ENCODE measurements at regions not wholly inside any gene's neighbourhood (a gene's known extent, or its start where the extent isn't known, plus 50 kb on each side); places are given as distances from the start of the nearest gene placed in this dataset.
"Not testable (repeated sequence)": the region's sequence is repeated elsewhere in the genome, so short reads cannot be mapped to it uniquely, and the experiment has no call there.

GRCh38 chr13:111668451-111668850 is 348.0 kb downstream of the TEX29 start:
- Histone ChIP-seq H3K4me1 (ENCODE audit: control insufficient read depth, extremely low read depth, insufficient read depth, low read length) (no peaks in the 10 kb centered on the region), H4K20me1 (ENCODE audit: control insufficient read depth, extremely low read depth, insufficient read depth, low read length) (no peaks in the 10 kb centered on the region), H3K4me2 (ENCODE audit: extremely low read depth, insufficient read depth, low read length) (no peak overlapping the region), H3K36me3 (ENCODE audit: control insufficient read depth, insufficient read depth, low read length) (no peaks in the 10 kb centered on the region), H3K79me2 (ENCODE audit: control insufficient read depth, insufficient read depth, low read length) (no peaks in the 10 kb centered on the region), H3K9me3 (ENCODE audit: control insufficient read depth, insufficient read depth, low read depth, low read length) (peaks cover 3% of the 10 kb centered on the region), H2AFZ (ENCODE audit: low read length) (no peak overlapping the region), H3K27ac (ENCODE audit: insufficient read depth, low read length) (no peak overlapping the region), H3K9ac (ENCODE audit: insufficient read depth, low read length) (no peak overlapping the region), H3K4me3 (replicated peaks in 1 of 4; ENCODE audit: control extremely low read depth in 1 of 4, insufficient read depth in 1 of 4, low read depth in 3 of 4, low read length in 4 of 4) (no peak overlapping the region), H3K27me3 (ENCODE audit: control insufficient read depth, insufficient read depth, low read length) (no peaks in the 10 kb centered on the region)
- DNase-seq (ENCODE audit: low read depth in 2 of 2), result no peak
- TF ChIP-seq CTCF (conservative IDR thresholded peaks at IDR 0.05 in 1 of 2, IDR thresholded peaks at IDR 0.05 in 1 of 2; ENCODE audit: low read depth in 1 of 2, low read length in 2 of 2) (no peak), EZH2 (IDR thresholded peaks at IDR 0.05; ENCODE audit: low read length, missing control alignments) (no peak)

- H3K9me3 ChIP-seq (ENCODE audit: control insufficient read depth, insufficient read depth, low read depth, low read length); H3K36me3 ChIP-seq (ENCODE audit: control insufficient read depth, insufficient read depth, low read length); H3K9ac ChIP-seq (ENCODE audit: insufficient read depth, low read length); H3K79me2 ChIP-seq (ENCODE audit: control insufficient read depth, insufficient read depth, low read length); H3K4me2 ChIP-seq (ENCODE audit: extremely low read depth, insufficient read depth, low read length); DNase-seq (ENCODE audit: low read depth in 2 of 2); H4K20me1 ChIP-seq (ENCODE audit: control insufficient read depth, extremely low read depth, insufficient read depth, low read length); H3K4me3 ChIP-seq (replicated peaks in 1 of 4; ENCODE audit: control extremely low read depth in 1 of 4, insufficient read depth in 1 of 4, low read depth in 3 of 4, low read length in 4 of 4); H3K27ac ChIP-seq (ENCODE audit: insufficient read depth, low read length); H3K4me1 ChIP-seq (ENCODE audit: control insufficient read depth, extremely low read depth, insufficient read depth, low read length); H2AFZ ChIP-seq (ENCODE audit: low read length); H3K27me3 ChIP-seq (ENCODE audit: control insufficient read depth, insufficient read depth, low read length): not testable (repeated sequence)
Measured at GRCh38 chr13:111672198-111672597, 351.8 kb downstream of the TEX29 start.

- not testable (repeated sequence) for H3K4me1 ChIP-seq (ENCODE audit: control insufficient read depth, extremely low read depth, insufficient read depth, low read length); H2AFZ ChIP-seq (ENCODE audit: low read length); H3K4me3 ChIP-seq (replicated peaks in 1 of 4; ENCODE audit: control extremely low read depth in 1 of 4, insufficient read depth in 1 of 4, low read depth in 3 of 4, low read length in 4 of 4); H3K27ac ChIP-seq (ENCODE audit: insufficient read depth, low read length); H3K27me3 ChIP-seq (ENCODE audit: control insufficient read depth, insufficient read depth, low read length); H4K20me1 ChIP-seq (ENCODE audit: control insufficient read depth, extremely low read depth, insufficient read depth, low read length); H3K9me3 ChIP-seq (ENCODE audit: control insufficient read depth, insufficient read depth, low read depth, low read length); DNase-seq (ENCODE audit: low read depth in 2 of 2); H3K79me2 ChIP-seq (ENCODE audit: control insufficient read depth, insufficient read depth, low read length); H3K4me2 ChIP-seq (ENCODE audit: extremely low read depth, insufficient read depth, low read length); H3K9ac ChIP-seq (ENCODE audit: insufficient read depth, low read length); H3K36me3 ChIP-seq (ENCODE audit: control insufficient read depth, insufficient read depth, low read length)
Measured at GRCh38 chr13:111678120-111678882, 357.9 kb downstream of the TEX29 start.

GRCh38 chr13:111679645-111680044 is 359.2 kb downstream of the TEX29 start:
- not testable (repeated sequence) for H2AFZ ChIP-seq (ENCODE audit: low read length); H4K20me1 ChIP-seq (ENCODE audit: control insufficient read depth, extremely low read depth, insufficient read depth, low read length); H3K27me3 ChIP-seq (ENCODE audit: control insufficient read depth, insufficient read depth, low read length); H3K4me2 ChIP-seq (ENCODE audit: extremely low read depth, insufficient read depth, low read length); H3K9ac ChIP-seq (ENCODE audit: insufficient read depth, low read length); DNase-seq (ENCODE audit: low read depth in 2 of 2); H3K9me3 ChIP-seq (ENCODE audit: control insufficient read depth, insufficient read depth, low read depth, low read length); H3K79me2 ChIP-seq (ENCODE audit: control insufficient read depth, insufficient read depth, low read length); H3K36me3 ChIP-seq (ENCODE audit: control insufficient read depth, insufficient read depth, low read length); H3K27ac ChIP-seq (ENCODE audit: insufficient read depth, low read length); H3K4me3 ChIP-seq (replicated peaks in 1 of 4; ENCODE audit: control extremely low read depth in 1 of 4, insufficient read depth in 1 of 4, low read depth in 3 of 4, low read length in 4 of 4); H3K4me1 ChIP-seq (ENCODE audit: control insufficient read depth, extremely low read depth, insufficient read depth, low read length)

- not testable (repeated sequence) for DNase-seq (ENCODE audit: low read depth in 2 of 2); H3K4me1 ChIP-seq (ENCODE audit: control insufficient read depth, extremely low read depth, insufficient read depth, low read length); H3K9ac ChIP-seq (ENCODE audit: insufficient read depth, low read length); H3K9me3 ChIP-seq (ENCODE audit: control insufficient read depth, insufficient read depth, low read depth, low read length); H4K20me1 ChIP-seq (ENCODE audit: control insufficient read depth, extremely low read depth, insufficient read depth, low read length); H3K4me3 ChIP-seq (replicated peaks in 1 of 4; ENCODE audit: control extremely low read depth in 1 of 4, insufficient read depth in 1 of 4, low read depth in 3 of 4, low read length in 4 of 4); H3K4me2 ChIP-seq (ENCODE audit: extremely low read depth, insufficient read depth, low read length); H3K36me3 ChIP-seq (ENCODE audit: control insufficient read depth, insufficient read depth, low read length); H3K27ac ChIP-seq (ENCODE audit: insufficient read depth, low read length); H3K27me3 ChIP-seq (ENCODE audit: control insufficient read depth, insufficient read depth, low read length); H3K79me2 ChIP-seq (ENCODE audit: control insufficient read depth, insufficient read depth, low read length); H2AFZ ChIP-seq (ENCODE audit: low read length)
Measured at GRCh38 chr13:111680100-111680499, 359.7 kb downstream of the TEX29 start.

GRCh38 chr13:111692028-111692427 is 371.6 kb downstream of the TEX29 start:
- not testable (repeated sequence) for H3K27me3 ChIP-seq (ENCODE audit: control insufficient read depth, insufficient read depth, low read length); H4K20me1 ChIP-seq (ENCODE audit: control insufficient read depth, extremely low read depth, insufficient read depth, low read length); H3K4me1 ChIP-seq (ENCODE audit: control insufficient read depth, extremely low read depth, insufficient read depth, low read length); H3K9ac ChIP-seq (ENCODE audit: insufficient read depth, low read length); DNase-seq (ENCODE audit: low read depth in 2 of 2); H3K36me3 ChIP-seq (ENCODE audit: control insufficient read depth, insufficient read depth, low read length); H3K4me3 ChIP-seq (replicated peaks in 1 of 4; ENCODE audit: control extremely low read depth in 1 of 4, insufficient read depth in 1 of 4, low read depth in 3 of 4, low read length in 4 of 4); H3K9me3 ChIP-seq (ENCODE audit: control insufficient read depth, insufficient read depth, low read depth, low read length); H3K4me2 ChIP-seq (ENCODE audit: extremely low read depth, insufficient read depth, low read length); H2AFZ ChIP-seq (ENCODE audit: low read length); H3K27ac ChIP-seq (ENCODE audit: insufficient read depth, low read length); H3K79me2 ChIP-seq (ENCODE audit: control insufficient read depth, insufficient read depth, low read length)
